ENCODE measurements at regions not wholly inside any gene's neighbourhood (a gene's known extent, or its start where the extent isn't known, plus 50 kb on each side); places are given as distances from the start of the nearest gene placed in this dataset.

GRCh38 chr9:29640507-29640906 lies 2067.2 kb upstream of the C9orf72 start:
- no peaks in the 10 kb centered on the region for H3K9me3 ChIP-seq
- H3K4me3 ChIP-seq = no peak overlapping the region
- TF ChIP-seq POLR2A (IDR thresholded peaks at IDR 0.05) (no peak), CTCF (IDR thresholded peaks at IDR 0.05) (no peak)
- H3K4me1 ChIP-seq = no peaks in the 10 kb centered on the region
- H3K27me3 ChIP-seq = no peaks in the 10 kb centered on the region
- 67 to 68% methylated on average over 2 of the region's 2 CpGs for WGBS, 2 donors
- no peak for DNase-seq
- H3K36me3 ChIP-seq = no peaks in the 10 kb centered on the region
- H3K27ac ChIP-seq = no peak overlapping the region
- intact Hi-C loops (cut with DNase I) = no loop called here

- H3K4me3 ChIP-seq = no peak overlapping the region
- H3K4me1 ChIP-seq = no peaks in the 10 kb centered on the region
- H3K9me3 ChIP-seq = no peaks in the 10 kb centered on the region
- no peaks in the 10 kb centered on the region for H3K27me3 ChIP-seq
- H3K36me3 ChIP-seq = no peaks in the 10 kb centered on the region
- intact Hi-C loops (cut with DNase I) = no loop called here
- TF ChIP-seq POLR2A (IDR thresholded peaks at IDR 0.05) (no peak), CTCF (IDR thresholded peaks at IDR 0.05) (no peak)
- no peak overlapping the region for H3K27ac ChIP-seq
- DNase-seq = no peak
Measured at GRCh38 chr9:29644514-29644913, 2071.2 kb upstream of the C9orf72 start.

- TF ChIP-seq CTCF (IDR thresholded peaks at IDR 0.05) (no peak), POLR2A (IDR thresholded peaks at IDR 0.05) (no peak)
- intact Hi-C loops (cut with DNase I) = no loop called here
Measured at GRCh38 chr9:29647451-29647850, 2074.2 kb upstream of the C9orf72 start.

GRCh38 chr9:29648132-29648531 lies 2074.9 kb upstream of the C9orf72 start:
- intact Hi-C loops (cut with DNase I) = no loop called here
- no peaks in the 10 kb centered on the region for H3K4me1 ChIP-seq
- H3K36me3 ChIP-seq = no peaks in the 10 kb centered on the region
- H3K9me3 ChIP-seq = no peaks in the 10 kb centered on the region
- TF ChIP-seq POLR2A (IDR thresholded peaks at IDR 0.05) (no peak), CTCF (IDR thresholded peaks at IDR 0.05) (no peak)
- no peak overlapping the region for H3K27ac ChIP-seq
- H3K27me3 ChIP-seq = no peaks in the 10 kb centered on the region
- no peak for DNase-seq
- no peak overlapping the region for H3K4me3 ChIP-seq

More at GRCh38 chr9:29647451-29647850, 2074.2 kb upstream of the C9orf72 start:
- Histone ChIP-seq H3K4me3 (no peak overlapping the region), H3K27ac (no peak overlapping the region), H3K27me3 (no peaks in the 10 kb centered on the region), H3K36me3 (no peaks in the 10 kb centered on the region), H3K9me3 (no peaks in the 10 kb centered on the region), H3K4me1 (no peaks in the 10 kb centered on the region)
- DNase-seq = no peak

- Histone ChIP-seq H3K36me3 (no peaks in the 10 kb centered on the region), H3K27ac (no peak overlapping the region), H3K27me3 (no peaks in the 10 kb centered on the region), H3K4me3 (no peak overlapping the region), H3K9me3 (no peaks in the 10 kb centered on the region), H3K4me1 (no peaks in the 10 kb centered on the region)
- DNase-seq = no peak
- no peak for TF ChIP-seq POLR2A (IDR thresholded peaks at IDR 0.05)
- no peak for TF ChIP-seq CTCF (IDR thresholded peaks at IDR 0.05)
- intact Hi-C loops (cut with DNase I) = no loop called here
Measured at GRCh38 chr9:29648601-29649000, 2075.3 kb upstream of the C9orf72 start.
